ENCODE measurements at regions not wholly inside any gene's neighbourhood (a gene's known extent, or its start where the extent isn't known, plus 50 kb on each side); places are given as distances from the start of the nearest gene placed in this dataset.

- TF ChIP-seq POLR2A (IDR thresholded peaks at IDR 0.05) (no peak), CTCF (IDR thresholded peaks at IDR 0.05) (no peak)
These were observed 270.0 kb downstream of the AGTPBP1 start for GRCh38 chr9:85471791-85472190.
